ENCODE measurements at regions not wholly inside any gene's neighbourhood (a gene's known extent, or its start where the extent isn't known, plus 50 kb on each side); places are given as distances from the start of the nearest gene placed in this dataset.

- TF ChIP-seq EZH2 (IDR thresholded peaks at IDR 0.05): no peak
- no peak for TF ChIP-seq POLR2AphosphoS5 (IDR thresholded peaks at IDR 0.05; ENCODE audit: borderline replicate concordance, low read depth, low read length)
Measured at GRCh38 chr11:122478986-122479385, 176.5 kb upstream of the UBASH3B start.

Data from SK-N-MC (cell line).